NT2/D1 (cell line): ENCODE measurements at regions not wholly inside any gene's neighbourhood (a gene's known extent, or its start where the extent isn't known, plus 50 kb on each side); places are given as distances from the start of the nearest gene placed in this dataset.

Experiments used
- YY1 ChIP-seq: IDR thresholded peaks from 2 replicates; pipeline ENCODE4 v1.6.1; 2011; ENCODE audit not compliant: insufficient read length, insufficient read depth
- ZNF274 ChIP-seq: IDR thresholded peaks from 2 replicates; pipeline ENCODE4 v1.6.1; 2011; ENCODE audit warnings: mild to moderate bottlenecking, low read depth, low read length

DNA sequence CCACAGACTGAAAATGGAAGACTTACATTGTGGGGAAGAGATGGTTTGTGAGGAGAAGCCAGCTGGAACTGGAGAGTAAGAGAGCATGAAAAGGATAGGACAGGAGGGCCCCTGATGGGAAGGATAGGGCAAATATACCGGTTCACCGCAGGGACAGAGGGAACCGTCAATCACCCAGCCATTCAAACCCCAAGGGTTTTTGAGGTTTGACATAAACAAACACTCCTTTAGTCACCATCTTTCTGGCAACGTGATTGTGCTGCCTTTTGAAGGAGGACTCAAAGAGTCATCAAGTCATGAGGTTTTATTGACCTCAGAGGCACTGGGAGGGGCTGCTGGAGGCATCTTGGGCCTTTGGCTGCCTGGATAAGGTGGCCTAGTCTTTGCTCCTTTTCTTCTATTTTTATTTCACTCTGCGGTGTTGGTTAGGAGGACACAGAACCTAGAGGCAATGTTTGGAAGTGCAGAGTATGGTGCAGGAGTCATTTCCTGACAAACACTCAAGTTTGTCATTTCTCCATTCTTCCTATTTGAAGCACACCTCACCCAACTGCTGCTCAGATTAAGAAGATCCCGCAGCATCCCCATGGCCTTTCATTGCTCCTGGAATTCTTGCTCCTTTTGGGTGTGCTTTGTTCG lies 487.3 kb upstream of the SPRED2 start:
- TF ChIP-seq ZNF274 (no peak), YY1 (no peak)
